HG03060 (cell line): ENCODE measurements at regions not wholly inside any gene's neighbourhood (a gene's known extent, or its start where the extent isn't known, plus 50 kb on each side); places are given as distances from the start of the nearest gene placed in this dataset.
"Not testable (repeated sequence)": the region's sequence is repeated elsewhere in the genome, so short reads cannot be mapped to it uniquely, and the experiment has no call there.

Experiments used
- ATAC-seq: cut with Tn5 transposase; IDR thresholded peaks from one replicate; pipeline ENCODE4 v1.9.1; 2021; ENCODE audit warnings: low read depth, moderate number of reproducible peaks; ENCODE audit not compliant: unreplicated experiment

GRCh38 chr12:58301730-58302122 is 360.4 kb downstream of the ATP23 start:
- no peak for ATAC-seq

- no peak for ATAC-seq
Observed at GRCh38 chr12:58302487-58303011, 361.2 kb downstream of the ATP23 start.

GRCh38 chr12:58306266-58307000 is 365.1 kb downstream of the ATP23 start:
- no peak for ATAC-seq

- ATAC-seq, result peak; percentile 63
Observed at GRCh38 chr12:58309806-58310205, 368.4 kb downstream of the ATP23 start.

- peak; percentile 3 for ATAC-seq
Observed at GRCh38 chr12:58310368-58310767, 369.0 kb downstream of the ATP23 start.

- peak; percentile 74 for ATAC-seq
Observed at GRCh38 chr12:58310809-58311622, 369.6 kb downstream of the ATP23 start.

- no peak for ATAC-seq
Observed at GRCh38 chr12:58313091-58313855, 371.9 kb downstream of the ATP23 start.

GRCh38 chr12:58314610-58315009 is 373.2 kb downstream of the ATP23 start:
- ATAC-seq, result no peak

GRCh38 chr12:58316926-58317325 is 375.6 kb downstream of the ATP23 start:
- no peak for ATAC-seq

- peak; percentile 89 for ATAC-seq
Observed at GRCh38 chr12:58321414-58321813, 380.0 kb downstream of the ATP23 start.

- no peak for ATAC-seq
Observed at GRCh38 chr12:58323676-58324075, 382.3 kb downstream of the ATP23 start.

GRCh38 chr12:58325561-58325960 is 384.2 kb downstream of the ATP23 start:
- no peak for ATAC-seq

- ATAC-seq, result no peak
Observed at GRCh38 chr12:58326534-58326933, 385.2 kb downstream of the ATP23 start.

GRCh38 chr12:58336581-58337242 is 395.3 kb downstream of the ATP23 start:
- ATAC-seq, result not testable (repeated sequence)

- not testable (repeated sequence) for ATAC-seq
Observed at GRCh38 chr12:58337539-58337938, 396.2 kb downstream of the ATP23 start.

- ATAC-seq, result no peak
Observed at GRCh38 chr12:58341791-58342190, 400.4 kb downstream of the ATP23 start.

- ATAC-seq, result no peak
Observed at GRCh38 chr12:58342736-58343135, 401.4 kb downstream of the ATP23 start.

GRCh38 chr12:58346032-58346632 is 404.8 kb downstream of the ATP23 start:
- ATAC-seq, result no peak

GRCh38 chr12:58347188-58347587 is 405.8 kb downstream of the ATP23 start:
- no peak for ATAC-seq

- no peak for ATAC-seq
Observed at GRCh38 chr12:58347691-58348090, 406.3 kb downstream of the ATP23 start.
